ENCODE measurements at regions not wholly inside any gene's neighbourhood (a gene's known extent, or its start where the extent isn't known, plus 50 kb on each side); places are given as distances from the start of the nearest gene placed in this dataset.
"Not testable (repeated sequence)": the region's sequence is repeated elsewhere in the genome, so short reads cannot be mapped to it uniquely, and the experiment has no call there.

GRCh38 chr6:85004361-85004995 lies 240.1 kb upstream of the TBX18 start:
- no peak for DNase-seq

- DNase-seq, result no peak
Observed at GRCh38 chr6:85002847-85003246, 238.4 kb upstream of the TBX18 start.

- DNase-seq, result no peak
Observed at GRCh38 chr6:85000001-85000400, 235.6 kb upstream of the TBX18 start.

GRCh38 chr6:84998223-84998622 lies 233.8 kb upstream of the TBX18 start:
- DNase-seq, result no peak

GRCh38 chr6:84988766-84989165 lies 224.4 kb upstream of the TBX18 start:
- DNase-seq, result not testable (repeated sequence)

- DNase-seq, result not testable (repeated sequence)
Observed at GRCh38 chr6:84985490-84985889, 221.1 kb upstream of the TBX18 start.

GRCh38 chr6:84979541-84979940 lies 215.1 kb upstream of the TBX18 start:
- DNase-seq, result no peak

GRCh38 chr6:84977363-84977705 lies 212.9 kb upstream of the TBX18 start:
- no peak for DNase-seq

- DNase-seq, result no peak
Observed at GRCh38 chr6:84976526-84977362, 212.3 kb upstream of the TBX18 start.

GRCh38 chr6:84975316-84975715 lies 210.9 kb upstream of the TBX18 start:
- DNase-seq, result no peak

- no peak for DNase-seq
Observed at GRCh38 chr6:84973606-84974005, 209.2 kb upstream of the TBX18 start.

GRCh38 chr6:84967965-84968364 lies 203.6 kb upstream of the TBX18 start:
- DNase-seq, result no peak

GRCh38 chr6:84967389-84967788 lies 203.0 kb upstream of the TBX18 start:
- no peak for DNase-seq

- DNase-seq, result no peak
Observed at GRCh38 chr6:84953111-84953755, 188.8 kb upstream of the TBX18 start.

- DNase-seq, result not testable (repeated sequence)
Observed at GRCh38 chr6:84944926-84945325, 180.5 kb upstream of the TBX18 start.

- no peak for DNase-seq
Observed at GRCh38 chr6:84943905-84944304, 179.5 kb upstream of the TBX18 start.

GRCh38 chr6:84941609-84942008 lies 177.2 kb upstream of the TBX18 start:
- DNase-seq, result not testable (repeated sequence)

- no peak for DNase-seq
Observed at GRCh38 chr6:84929212-84929611, 164.8 kb upstream of the TBX18 start.

- no peak for DNase-seq
Observed at GRCh38 chr6:84927551-84927950, 163.2 kb upstream of the TBX18 start.

- DNase-seq, result no peak
Observed at GRCh38 chr6:84926189-84927155, 162.1 kb upstream of the TBX18 start.

- DNase-seq, result no peak
Observed at GRCh38 chr6:84921891-84922290, 157.5 kb upstream of the TBX18 start.

GRCh38 chr6:84920021-84920420 lies 155.6 kb upstream of the TBX18 start:
- no peak for DNase-seq

GRCh38 chr6:84916704-84917103 lies 152.3 kb upstream of the TBX18 start:
- DNase-seq, result no peak

Measured in activated CD4-positive, alpha-beta T cell treated with anti-CD3 and anti-CD28 coated beads, Interleukin-2, amount 50 U/mL, for 4 hours (primary cell).